ENCODE measurements at regions not wholly inside any gene's neighbourhood (a gene's known extent, or its start where the extent isn't known, plus 50 kb on each side); places are given as distances from the start of the nearest gene placed in this dataset.

DNA sequence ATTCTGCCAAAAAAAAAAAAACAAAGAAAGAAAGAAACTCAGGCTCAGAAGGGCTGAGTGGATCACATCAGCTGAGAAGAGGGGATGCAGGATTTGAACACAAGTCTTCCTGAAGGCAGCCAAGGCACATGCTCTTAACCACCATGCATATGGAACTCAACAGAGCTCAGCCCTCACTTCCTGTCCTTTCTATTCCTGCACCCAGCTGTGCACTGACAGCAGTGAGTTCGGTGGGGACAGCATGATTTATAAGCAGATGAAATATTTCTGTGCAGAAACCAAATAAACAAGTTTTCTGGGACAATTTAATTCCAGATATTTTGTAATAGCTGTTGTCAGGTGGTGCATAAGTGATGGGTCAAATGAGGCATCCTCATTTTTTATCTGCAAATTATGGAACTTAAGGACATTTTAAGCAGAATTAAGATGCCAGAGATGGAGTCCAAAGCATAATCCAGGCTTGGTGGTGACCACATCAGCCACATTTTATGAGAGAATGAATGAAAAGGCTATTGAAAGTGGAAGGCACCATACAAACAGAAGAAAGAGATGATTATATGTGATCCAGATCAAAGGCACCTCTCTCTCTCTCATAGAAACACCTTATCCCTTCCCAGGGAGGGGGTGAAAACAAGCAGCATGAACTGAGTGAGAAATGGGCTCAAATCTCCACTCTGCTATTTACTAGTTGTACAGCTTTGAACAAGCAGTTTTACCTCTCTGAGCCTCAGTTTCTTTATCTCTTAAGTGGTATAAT, 303.6 kb upstream of the MSX2 start:
- DNase-seq (ENCODE audit: low read depth, low spot score) (no peak), ATAC-seq (no peak)
- Histone ChIP-seq H4K20me1 (ENCODE audit: insufficient read depth) (no peaks in the 10 kb centered on the region), H3K4me2 (ENCODE audit: low read length) (no peak overlapping the region), H3K36me3 (ENCODE audit: control insufficient read depth in 1 of 2, insufficient read depth in 2 of 2, low read length in 2 of 2) (no peaks in the 10 kb centered on the region), H3K27ac (ENCODE audit: low read depth, low read length) (no peak overlapping the region), H2AFZ (ENCODE audit: low read depth, low read length, poor library complexity, severe bottlenecking) (no peak overlapping the region), H3K9me2 (ENCODE audit: insufficient read depth) (no peaks in the 10 kb centered on the region), H3K4me3 (replicated peaks in 1 of 2; ENCODE audit: low read depth in 1 of 2, low read length in 2 of 2) (no peak overlapping the region), H3K79me2 (ENCODE audit: insufficient read depth, low read length) (no peaks in the 10 kb centered on the region), H3K27me3 (ENCODE audit: insufficient read depth, low read length) (no peaks in the 10 kb centered on the region; the same call in 1 of the 2 replicates), H3K9ac (ENCODE audit: low read length) (no peak overlapping the region), H3K4me1 (ENCODE audit: control insufficient read depth in 1 of 2, insufficient read depth in 2 of 2, low read length in 2 of 2) (peaks cover 14 to 18% of the 10 kb centered on the region in 2 experiments), H3K9me3 (ENCODE audit: control insufficient read depth in 1 of 2, insufficient read depth in 1 of 2, low read depth in 1 of 2, low read length in 2 of 2) (no peaks in the 10 kb centered on the region)
- intact Hi-C loops (cut with micrococcal nuclease) = loop anchor here (10.0 kb wide), 1 partner anchor 104 kb away; no protein-coding TSS in a partner anchor
- ChIA-PET POLR2A (no interaction called here), RAD21 (ENCODE audit: low non-redundant PET in 1 of 2, low total read pairs in 2 of 2, uncharacterized antibody in 2 of 2, unreplicated experiment in 2 of 2) (interaction anchor here in 1 of 2 experiments (1.5 to 1.7 kb wide), 2 partner anchors 83 to 373 kb away, joined by 5 to 6 read pairs; no protein-coding TSS in a partner anchor), CTCF (interaction anchor here (1.8 to 3.2 kb wide), 5 partner anchors 15 to 373 kb away, joined by 5 to 47 read pairs (median 16); no protein-coding TSS in a partner anchor)
- TF ChIP-seq CEBPB (IDR thresholded peaks at IDR 0.05; ENCODE audit: low read depth) (no peak), EGR1 (IDR thresholded peaks at IDR 0.05; ENCODE audit: low read depth) (no peak), JUND (IDR thresholded peaks at IDR 0.05) (no peak), SRF (IDR thresholded peaks at IDR 0.05; ENCODE audit: low read depth) (no peak), ZFX (IDR thresholded peaks at IDR 0.05) (no peak), ZNF274 (IDR thresholded peaks at IDR 0.05; ENCODE audit: low read depth, low read length) (no peak), FOSL1 (IDR thresholded peaks at IDR 0.05; ENCODE audit: low read depth) (no peak), EZH2phosphoT487 (IDR thresholded peaks at IDR 0.05; ENCODE audit: borderline replicate concordance) (no peak), YY1 (IDR thresholded peaks at IDR 0.05; ENCODE audit: extremely low read depth, insufficient replicate concordance, low read depth, low read length) (no peak)
- TF ChIP-seq, protein P1, sequence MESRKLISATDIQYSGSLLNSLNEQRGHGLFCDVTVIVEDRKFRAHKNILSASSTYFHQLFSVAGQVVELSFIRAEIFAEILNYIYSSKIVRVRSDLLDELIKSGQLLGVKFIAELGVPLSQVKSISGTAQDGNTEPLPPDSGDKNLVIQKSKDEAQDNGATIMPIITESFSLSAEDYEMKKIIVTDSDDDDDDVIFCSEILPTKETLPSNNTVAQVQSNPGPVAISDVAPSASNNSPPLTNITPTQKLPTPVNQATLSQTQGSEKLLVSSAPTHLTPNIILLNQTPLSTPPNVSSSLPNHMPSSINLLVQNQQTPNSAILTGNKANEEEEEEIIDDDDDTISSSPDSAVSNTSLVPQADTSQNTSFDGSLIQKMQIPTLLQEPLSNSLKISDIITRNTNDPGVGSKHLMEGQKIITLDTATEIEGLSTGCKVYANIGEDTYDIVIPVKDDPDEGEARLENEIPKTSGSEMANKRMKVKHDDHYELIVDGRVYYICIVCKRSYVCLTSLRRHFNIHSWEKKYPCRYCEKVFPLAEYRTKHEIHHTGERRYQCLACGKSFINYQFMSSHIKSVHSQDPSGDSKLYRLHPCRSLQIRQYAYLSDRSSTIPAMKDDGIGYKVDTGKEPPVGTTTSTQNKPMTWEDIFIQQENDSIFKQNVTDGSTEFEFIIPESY (IDR thresholded peaks at IDR 0.05; ENCODE audit: extremely low read depth, insufficient replicate concordance, low read length) = no peak
- TF ChIP-seq, protein P2, sequence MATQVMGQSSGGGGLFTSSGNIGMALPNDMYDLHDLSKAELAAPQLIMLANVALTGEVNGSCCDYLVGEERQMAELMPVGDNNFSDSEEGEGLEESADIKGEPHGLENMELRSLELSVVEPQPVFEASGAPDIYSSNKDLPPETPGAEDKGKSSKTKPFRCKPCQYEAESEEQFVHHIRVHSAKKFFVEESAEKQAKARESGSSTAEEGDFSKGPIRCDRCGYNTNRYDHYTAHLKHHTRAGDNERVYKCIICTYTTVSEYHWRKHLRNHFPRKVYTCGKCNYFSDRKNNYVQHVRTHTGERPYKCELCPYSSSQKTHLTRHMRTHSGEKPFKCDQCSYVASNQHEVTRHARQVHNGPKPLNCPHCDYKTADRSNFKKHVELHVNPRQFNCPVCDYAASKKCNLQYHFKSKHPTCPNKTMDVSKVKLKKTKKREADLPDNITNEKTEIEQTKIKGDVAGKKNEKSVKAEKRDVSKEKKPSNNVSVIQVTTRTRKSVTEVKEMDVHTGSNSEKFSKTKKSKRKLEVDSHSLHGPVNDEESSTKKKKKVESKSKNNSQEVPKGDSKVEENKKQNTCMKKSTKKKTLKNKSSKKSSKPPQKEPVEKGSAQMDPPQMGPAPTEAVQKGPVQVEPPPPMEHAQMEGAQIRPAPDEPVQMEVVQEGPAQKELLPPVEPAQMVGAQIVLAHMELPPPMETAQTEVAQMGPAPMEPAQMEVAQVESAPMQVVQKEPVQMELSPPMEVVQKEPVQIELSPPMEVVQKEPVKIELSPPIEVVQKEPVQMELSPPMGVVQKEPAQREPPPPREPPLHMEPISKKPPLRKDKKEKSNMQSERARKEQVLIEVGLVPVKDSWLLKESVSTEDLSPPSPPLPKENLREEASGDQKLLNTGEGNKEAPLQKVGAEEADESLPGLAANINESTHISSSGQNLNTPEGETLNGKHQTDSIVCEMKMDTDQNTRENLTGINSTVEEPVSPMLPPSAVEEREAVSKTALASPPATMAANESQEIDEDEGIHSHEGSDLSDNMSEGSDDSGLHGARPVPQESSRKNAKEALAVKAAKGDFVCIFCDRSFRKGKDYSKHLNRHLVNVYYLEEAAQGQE (IDR thresholded peaks at IDR 0.05; ENCODE audit: low read depth) = no peak
- no TSS peak for BruUV-seq (replicated peaks)

All from HCT116 (cell line).